HG02981 (cell line): ENCODE measurements at regions not wholly inside any gene's neighbourhood (a gene's known extent, or its start where the extent isn't known, plus 50 kb on each side); places are given as distances from the start of the nearest gene placed in this dataset.

Experiments used
- ATAC-seq: cut with Tn5 transposase; IDR thresholded peaks from one replicate; pipeline ENCODE4 v1.9.1; 2021; ENCODE audit warnings: mild to moderate bottlenecking, moderate library complexity; ENCODE audit not compliant: unreplicated experiment

- no peak for ATAC-seq
These were observed 328.9 kb downstream of the ELAVL2 start for GRCh38 chr9:23497137-23497504.

- ATAC-seq = no peak
These were observed 324.0 kb downstream of the ELAVL2 start for GRCh38 chr9:23502004-23502403.

GRCh38 chr9:23522952-23523351, 303.1 kb downstream of the ELAVL2 start:
- ATAC-seq = no peak

GRCh38 chr9:23524607-23525155, 301.4 kb downstream of the ELAVL2 start:
- no peak for ATAC-seq

GRCh38 chr9:23526806-23527205, 299.2 kb downstream of the ELAVL2 start:
- ATAC-seq = no peak

GRCh38 chr9:23532282-23532681, 293.8 kb downstream of the ELAVL2 start:
- ATAC-seq = no peak

- no peak for ATAC-seq
These were observed 288.6 kb downstream of the ELAVL2 start for GRCh38 chr9:23537192-23538066.

GRCh38 chr9:23538067-23538402, 288.0 kb downstream of the ELAVL2 start:
- no peak for ATAC-seq

GRCh38 chr9:23538461-23539003, 287.5 kb downstream of the ELAVL2 start:
- no peak for ATAC-seq

GRCh38 chr9:23539311-23539710, 286.7 kb downstream of the ELAVL2 start:
- no peak for ATAC-seq

GRCh38 chr9:23541976-23542375, 284.1 kb downstream of the ELAVL2 start:
- ATAC-seq = no peak

GRCh38 chr9:23542438-23542837, 283.6 kb downstream of the ELAVL2 start:
- no peak for ATAC-seq

- ATAC-seq = no peak
These were observed 283.1 kb downstream of the ELAVL2 start for GRCh38 chr9:23542927-23543326.

GRCh38 chr9:23543419-23543818, 282.6 kb downstream of the ELAVL2 start:
- ATAC-seq = no peak

GRCh38 chr9:23545728-23546127, 280.3 kb downstream of the ELAVL2 start:
- ATAC-seq = no peak

- ATAC-seq = no peak
These were observed 274.7 kb downstream of the ELAVL2 start for GRCh38 chr9:23551311-23551721.

- no peak for ATAC-seq
These were observed 273.9 kb downstream of the ELAVL2 start for GRCh38 chr9:23551929-23552707.

- ATAC-seq = no peak
These were observed 273.0 kb downstream of the ELAVL2 start for GRCh38 chr9:23552876-23553601.

- ATAC-seq = no peak
These were observed 271.4 kb downstream of the ELAVL2 start for GRCh38 chr9:23554686-23555085.

GRCh38 chr9:23555851-23556250, 270.2 kb downstream of the ELAVL2 start:
- ATAC-seq = no peak

- ATAC-seq = no peak
These were observed 269.6 kb downstream of the ELAVL2 start for GRCh38 chr9:23556459-23556858.
